ENCODE measurements at regions not wholly inside any gene's neighbourhood (a gene's known extent, or its start where the extent isn't known, plus 50 kb on each side); places are given as distances from the start of the nearest gene placed in this dataset.

DNA sequence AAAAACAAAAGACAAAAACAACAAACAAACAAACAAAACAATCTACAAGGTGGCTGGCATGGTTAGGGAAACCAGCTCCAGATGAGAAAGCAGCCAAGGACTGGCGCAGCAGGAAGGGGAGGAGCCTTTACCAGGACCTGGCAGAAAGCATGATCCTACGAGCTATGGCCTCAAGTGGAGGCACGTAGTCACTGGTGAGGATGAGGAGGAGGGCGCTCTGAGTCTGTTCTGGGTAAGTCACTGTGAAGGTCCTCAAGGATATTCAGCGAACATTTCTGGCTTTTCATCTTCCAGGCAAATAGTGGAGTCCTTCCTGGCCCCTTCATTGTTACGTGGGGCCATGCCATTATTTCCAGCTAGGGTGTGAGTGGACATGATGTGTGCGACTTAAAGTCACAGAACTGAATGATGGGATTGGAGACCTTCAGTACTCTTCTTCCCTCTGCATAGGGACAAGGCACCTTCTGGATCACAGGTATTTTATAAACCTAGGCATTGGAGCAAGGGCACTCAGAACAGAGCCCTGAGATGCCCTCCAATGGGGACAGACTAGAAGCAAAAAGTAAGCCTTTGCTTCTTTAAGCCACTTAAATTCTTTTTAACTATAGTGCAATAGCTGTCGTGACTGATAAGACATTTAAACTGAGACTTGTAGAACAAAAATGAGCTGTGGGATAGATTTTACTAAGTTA, 771.3 kb downstream of the RAB28 start:
- H3K4me1 ChIP-seq (ENCODE audit: control insufficient read depth, insufficient read depth, low read length, poor library complexity, severe bottlenecking), result no peaks in the 10 kb centered on the region
- H3K27ac ChIP-seq (ENCODE audit: insufficient read depth, low read length, poor library complexity, severe bottlenecking), result no peak overlapping the region
- no peak for DNase-seq
- no peaks in the 10 kb centered on the region for H3K27me3 ChIP-seq (replicated peaks; ENCODE audit: control insufficient read depth, insufficient read depth, low read length, poor library complexity, severe bottlenecking)
- no peaks in the 10 kb centered on the region for H3K9me3 ChIP-seq (ENCODE audit: control insufficient read depth, low read length)
- H3K36me3 ChIP-seq (ENCODE audit: control insufficient read depth, insufficient read depth, low read length), result no peaks in the 10 kb centered on the region
- no peak overlapping the region for H3K4me3 ChIP-seq (ENCODE audit: insufficient read depth, low read depth, low read length, poor library complexity, severe bottlenecking)

DNA sequence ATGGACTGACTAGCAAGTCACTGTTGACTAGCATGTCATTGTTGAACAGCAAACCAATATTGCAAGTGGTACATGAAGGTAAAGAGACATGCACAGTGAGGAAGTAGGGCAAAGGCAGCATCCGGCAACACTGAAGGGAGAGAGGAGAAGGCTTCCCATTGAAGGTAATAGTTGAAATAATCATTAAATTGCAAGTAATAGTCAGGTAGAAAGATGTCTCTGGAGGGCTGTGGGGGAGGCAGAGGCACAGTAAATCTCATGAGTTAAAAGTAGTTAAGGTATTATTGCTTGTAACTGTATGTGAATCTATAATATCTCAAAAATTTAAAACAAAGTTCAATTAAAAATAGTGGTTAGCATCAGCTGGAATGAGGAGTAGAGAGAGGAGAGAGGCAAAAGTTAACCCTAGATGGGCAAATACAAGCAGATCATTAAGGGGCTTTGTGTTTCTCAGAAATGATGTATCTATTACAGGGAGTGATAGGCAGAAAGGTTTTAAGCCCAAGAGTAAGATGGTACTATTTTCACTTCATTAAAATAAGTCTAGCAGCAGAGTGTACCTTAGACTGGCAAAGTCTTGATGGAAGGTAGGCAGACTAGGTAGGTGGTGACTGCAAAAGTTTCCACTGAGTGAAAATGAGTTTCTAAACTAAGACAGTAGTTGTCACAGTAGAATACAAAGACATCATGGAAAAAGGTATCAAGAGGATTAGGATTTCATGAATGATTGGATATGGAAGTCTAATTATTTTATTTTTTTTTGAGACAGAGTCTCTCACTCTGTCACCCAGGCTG, 776.6 kb downstream of the RAB28 start:
- H3K4me3 ChIP-seq (ENCODE audit: insufficient read depth, low read depth, low read length, poor library complexity, severe bottlenecking), result no peak overlapping the region
- no peaks in the 10 kb centered on the region for H3K9me3 ChIP-seq (ENCODE audit: control insufficient read depth, low read length)
- DNase-seq, result no peak
- no peaks in the 10 kb centered on the region for H3K4me1 ChIP-seq (ENCODE audit: control insufficient read depth, insufficient read depth, low read length, poor library complexity, severe bottlenecking)
- no peaks in the 10 kb centered on the region for H3K27me3 ChIP-seq (replicated peaks; ENCODE audit: control insufficient read depth, insufficient read depth, low read length, poor library complexity, severe bottlenecking)
- H3K27ac ChIP-seq (ENCODE audit: insufficient read depth, low read length, poor library complexity, severe bottlenecking), result no peak overlapping the region
- no peaks in the 10 kb centered on the region for H3K36me3 ChIP-seq (ENCODE audit: control insufficient read depth, insufficient read depth, low read length)

DNA sequence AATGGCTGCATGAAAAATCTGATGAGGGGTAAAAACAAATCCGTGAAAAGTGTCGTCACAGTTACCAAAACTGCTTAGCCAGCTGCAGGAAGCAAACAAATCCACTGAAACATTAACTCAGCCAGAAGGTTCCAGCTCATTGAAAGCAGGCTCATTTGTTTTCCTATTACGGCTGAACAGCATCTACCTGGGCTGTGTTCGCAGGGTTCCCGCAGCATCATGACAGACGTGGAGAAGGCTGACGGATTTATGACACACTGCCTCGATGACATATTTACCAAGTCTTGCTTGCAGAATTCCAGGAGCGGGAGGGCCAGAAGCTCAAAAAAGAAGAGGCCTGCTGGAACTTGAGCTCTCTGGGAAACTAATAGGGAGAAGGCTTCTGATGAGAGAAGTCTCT, 781.1 kb downstream of the RAB28 start:
- H3K27ac ChIP-seq (ENCODE audit: insufficient read depth, low read length, poor library complexity, severe bottlenecking), result no peak overlapping the region
- no peaks in the 10 kb centered on the region for H3K27me3 ChIP-seq (replicated peaks; ENCODE audit: control insufficient read depth, insufficient read depth, low read length, poor library complexity, severe bottlenecking)
- H3K4me1 ChIP-seq (ENCODE audit: control insufficient read depth, insufficient read depth, low read length, poor library complexity, severe bottlenecking), result no peaks in the 10 kb centered on the region
- no peak overlapping the region for H3K4me3 ChIP-seq (ENCODE audit: insufficient read depth, low read depth, low read length, poor library complexity, severe bottlenecking)
- H3K36me3 ChIP-seq (ENCODE audit: control insufficient read depth, insufficient read depth, low read length), result no peaks in the 10 kb centered on the region
- no peaks in the 10 kb centered on the region for H3K9me3 ChIP-seq (ENCODE audit: control insufficient read depth, low read length)
- DNase-seq, result no peak

DNA sequence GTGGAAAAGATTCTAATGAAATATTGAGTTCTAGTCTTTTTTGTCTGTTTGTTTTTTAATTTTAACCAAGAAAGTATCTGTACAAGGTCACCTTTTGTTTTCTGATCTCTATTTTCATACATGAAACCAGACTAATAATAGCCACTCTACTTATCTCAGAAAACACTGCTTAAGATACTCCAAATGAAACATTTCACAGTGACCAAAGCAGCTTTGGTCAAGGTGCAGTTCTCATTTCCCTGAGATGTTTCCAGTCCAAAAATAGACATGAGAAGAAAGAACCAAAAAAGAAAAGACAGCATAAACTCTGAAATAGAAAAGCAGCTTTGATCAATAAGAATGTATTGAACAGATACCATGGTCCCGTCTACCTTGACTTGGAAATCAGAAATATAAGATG, 782.8 kb downstream of the RAB28 start:
- H3K4me3 ChIP-seq (ENCODE audit: insufficient read depth, low read depth, low read length, poor library complexity, severe bottlenecking), result no peak overlapping the region
- H3K4me1 ChIP-seq (ENCODE audit: control insufficient read depth, insufficient read depth, low read length, poor library complexity, severe bottlenecking), result no peaks in the 10 kb centered on the region
- H3K27me3 ChIP-seq (replicated peaks; ENCODE audit: control insufficient read depth, insufficient read depth, low read length, poor library complexity, severe bottlenecking), result no peaks in the 10 kb centered on the region
- H3K27ac ChIP-seq (ENCODE audit: insufficient read depth, low read length, poor library complexity, severe bottlenecking), result no peak overlapping the region
- H3K36me3 ChIP-seq (ENCODE audit: control insufficient read depth, insufficient read depth, low read length), result no peaks in the 10 kb centered on the region
- H3K9me3 ChIP-seq (ENCODE audit: control insufficient read depth, low read length), result no peaks in the 10 kb centered on the region
- no peak for DNase-seq

DNA sequence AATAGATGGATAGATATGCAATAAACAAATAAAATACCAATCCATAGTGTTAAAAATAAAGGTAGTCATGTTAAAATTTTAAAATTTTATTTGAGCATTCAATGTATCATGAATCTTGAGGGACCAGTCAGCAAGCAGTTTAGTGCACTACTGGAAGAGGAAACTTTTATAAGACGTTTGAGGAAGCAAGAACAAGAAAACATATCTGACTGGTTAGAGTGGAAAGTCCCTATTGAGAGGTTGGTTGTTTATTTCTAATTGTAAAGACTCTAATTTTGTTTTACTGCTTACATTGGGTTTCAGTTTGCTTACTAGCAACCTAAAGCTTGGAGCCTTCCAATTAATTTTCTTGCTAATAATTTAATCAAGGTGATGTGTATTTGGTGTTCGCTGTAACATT, 786.2 kb downstream of the RAB28 start:
- H3K27ac ChIP-seq (ENCODE audit: insufficient read depth, low read length, poor library complexity, severe bottlenecking), result no peak overlapping the region
- H3K9me3 ChIP-seq (ENCODE audit: control insufficient read depth, low read length), result no peaks in the 10 kb centered on the region
- DNase-seq, result no peak
- H3K36me3 ChIP-seq (ENCODE audit: control insufficient read depth, insufficient read depth, low read length), result no peaks in the 10 kb centered on the region
- no peaks in the 10 kb centered on the region for H3K4me1 ChIP-seq (ENCODE audit: control insufficient read depth, insufficient read depth, low read length, poor library complexity, severe bottlenecking)
- H3K4me3 ChIP-seq (ENCODE audit: insufficient read depth, low read depth, low read length, poor library complexity, severe bottlenecking), result no peak overlapping the region
- H3K27me3 ChIP-seq (replicated peaks; ENCODE audit: control insufficient read depth, insufficient read depth, low read length, poor library complexity, severe bottlenecking), result no peaks in the 10 kb centered on the region

DNA sequence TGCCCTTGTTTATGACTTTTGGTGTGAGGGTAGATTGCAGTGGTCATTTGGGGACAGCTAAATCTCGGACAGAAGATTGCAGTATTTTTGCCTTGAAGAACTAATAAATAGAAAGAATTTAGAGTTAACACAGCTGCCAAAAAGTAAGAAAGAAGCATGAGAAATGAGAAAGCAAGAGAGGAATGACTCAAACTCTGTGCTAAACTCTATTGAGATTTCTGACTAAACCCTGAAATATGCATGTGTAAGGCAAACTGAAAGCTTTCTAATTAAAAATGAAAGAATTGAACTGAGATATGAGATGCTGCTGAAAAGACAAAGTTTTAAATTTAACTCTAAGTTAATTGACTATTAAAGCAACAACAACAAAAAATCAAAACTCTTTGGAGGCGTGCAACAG, 791.3 kb downstream of the RAB28 start:
- H3K4me3 ChIP-seq (ENCODE audit: insufficient read depth, low read depth, low read length, poor library complexity, severe bottlenecking), result no peak overlapping the region
- H3K9me3 ChIP-seq (ENCODE audit: control insufficient read depth, low read length), result no peaks in the 10 kb centered on the region
- no peaks in the 10 kb centered on the region for H3K27me3 ChIP-seq (replicated peaks; ENCODE audit: control insufficient read depth, insufficient read depth, low read length, poor library complexity, severe bottlenecking)
- no peaks in the 10 kb centered on the region for H3K4me1 ChIP-seq (ENCODE audit: control insufficient read depth, insufficient read depth, low read length, poor library complexity, severe bottlenecking)
- DNase-seq, result no peak
- no peak overlapping the region for H3K27ac ChIP-seq (ENCODE audit: insufficient read depth, low read length, poor library complexity, severe bottlenecking)
- H3K36me3 ChIP-seq (ENCODE audit: control insufficient read depth, insufficient read depth, low read length), result no peaks in the 10 kb centered on the region

DNA sequence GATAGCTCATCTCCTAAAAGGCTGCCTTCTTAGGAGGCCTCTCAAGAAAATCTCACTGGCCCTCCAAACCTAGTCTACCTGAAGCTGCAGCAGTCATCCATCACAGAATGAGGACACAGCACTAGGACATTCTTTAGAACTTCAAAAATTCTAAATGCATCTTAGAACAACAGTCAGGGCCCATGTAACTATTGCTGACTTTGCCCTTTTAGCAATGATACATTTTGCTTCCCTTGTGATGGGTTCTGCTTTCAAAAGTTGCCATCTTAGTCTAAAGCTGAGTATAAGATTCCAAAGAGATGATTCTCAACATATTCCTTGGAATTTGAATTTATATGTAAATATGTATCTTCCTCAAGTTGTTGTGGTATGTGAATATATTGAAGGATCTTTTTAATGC, 793.0 kb downstream of the RAB28 start:
- no peak for DNase-seq
- Histone ChIP-seq H3K27ac (ENCODE audit: insufficient read depth, low read length, poor library complexity, severe bottlenecking) (no peak overlapping the region), H3K27me3 (replicated peaks; ENCODE audit: control insufficient read depth, insufficient read depth, low read length, poor library complexity, severe bottlenecking) (no peaks in the 10 kb centered on the region), H3K36me3 (ENCODE audit: control insufficient read depth, insufficient read depth, low read length) (no peaks in the 10 kb centered on the region), H3K4me1 (ENCODE audit: control insufficient read depth, insufficient read depth, low read length, poor library complexity, severe bottlenecking) (no peaks in the 10 kb centered on the region), H3K4me3 (ENCODE audit: insufficient read depth, low read depth, low read length, poor library complexity, severe bottlenecking) (no peak overlapping the region), H3K9me3 (ENCODE audit: control insufficient read depth, low read length) (no peaks in the 10 kb centered on the region)

DNA sequence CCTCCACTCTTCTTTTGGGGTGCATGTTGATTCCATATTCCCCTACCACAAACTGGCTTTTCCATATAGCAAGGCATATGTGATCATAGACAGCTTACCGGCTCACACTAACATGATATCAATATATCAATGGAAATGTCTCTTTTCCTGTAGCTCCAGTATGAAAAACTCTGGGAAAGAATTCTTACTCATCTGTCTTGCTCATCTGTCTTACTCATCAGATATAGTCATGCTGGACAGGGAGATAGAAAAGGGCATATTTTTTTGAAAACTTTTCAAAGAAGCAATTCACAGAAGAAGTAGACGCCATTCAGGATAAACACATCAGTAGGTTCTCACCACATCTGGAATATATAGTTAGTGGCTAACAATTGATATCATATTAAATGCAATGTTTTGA, 794.7 kb downstream of the RAB28 start:
- no peaks in the 10 kb centered on the region for H3K9me3 ChIP-seq (ENCODE audit: control insufficient read depth, low read length)
- no peaks in the 10 kb centered on the region for H3K27me3 ChIP-seq (replicated peaks; ENCODE audit: control insufficient read depth, insufficient read depth, low read length, poor library complexity, severe bottlenecking)
- no peak for DNase-seq
- H3K27ac ChIP-seq (ENCODE audit: insufficient read depth, low read length, poor library complexity, severe bottlenecking), result no peak overlapping the region
- H3K4me3 ChIP-seq (ENCODE audit: insufficient read depth, low read depth, low read length, poor library complexity, severe bottlenecking), result no peak overlapping the region
- H3K36me3 ChIP-seq (ENCODE audit: control insufficient read depth, insufficient read depth, low read length), result no peaks in the 10 kb centered on the region
- H3K4me1 ChIP-seq (ENCODE audit: control insufficient read depth, insufficient read depth, low read length, poor library complexity, severe bottlenecking), result no peaks in the 10 kb centered on the region

DNA sequence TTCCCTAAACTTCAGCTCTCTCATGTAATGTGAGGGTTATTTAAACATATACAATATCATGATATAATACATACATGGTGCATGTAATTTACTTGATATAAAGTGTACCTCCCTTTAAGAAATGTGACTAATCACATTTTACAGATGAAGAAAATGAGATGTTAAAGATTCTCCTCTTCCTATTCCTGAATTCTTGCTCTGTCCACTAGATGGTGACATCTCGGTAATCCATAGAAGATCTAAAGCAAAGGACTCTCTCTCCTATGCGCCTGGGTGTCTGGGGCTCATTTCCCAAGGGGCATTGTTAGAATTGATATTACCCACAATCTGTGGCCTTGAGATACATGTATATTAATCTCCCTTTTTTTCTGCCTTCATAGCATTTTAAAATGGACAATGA, 804.9 kb downstream of the RAB28 start:
- Histone ChIP-seq H3K4me3 (ENCODE audit: insufficient read depth, low read depth, low read length, poor library complexity, severe bottlenecking) (no peak overlapping the region), H3K9me3 (ENCODE audit: control insufficient read depth, low read length) (no peaks in the 10 kb centered on the region), H3K4me1 (ENCODE audit: control insufficient read depth, insufficient read depth, low read length, poor library complexity, severe bottlenecking) (no peaks in the 10 kb centered on the region), H3K36me3 (ENCODE audit: control insufficient read depth, insufficient read depth, low read length) (no peaks in the 10 kb centered on the region), H3K27me3 (replicated peaks; ENCODE audit: control insufficient read depth, insufficient read depth, low read length, poor library complexity, severe bottlenecking) (no peaks in the 10 kb centered on the region), H3K27ac (ENCODE audit: insufficient read depth, low read length, poor library complexity, severe bottlenecking) (no peak overlapping the region)
- no peak for DNase-seq

DNA sequence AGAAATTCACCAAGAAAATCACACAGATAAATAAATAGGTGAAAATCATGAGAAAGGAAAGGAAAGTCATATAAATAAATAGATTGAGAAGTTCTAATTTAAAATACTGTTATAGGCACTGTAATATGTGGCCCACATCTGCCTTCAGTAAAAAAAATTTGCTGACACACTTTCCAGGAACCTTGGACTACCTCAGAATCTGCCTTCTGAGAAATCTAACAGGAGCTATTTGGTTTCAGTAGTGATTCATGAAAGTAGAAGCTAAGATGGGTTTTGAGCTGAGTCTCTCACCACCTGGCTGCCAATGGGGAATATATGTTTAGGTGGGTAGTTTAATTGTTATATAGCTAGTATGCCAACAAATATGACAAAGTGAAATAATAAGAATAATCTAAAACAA, 810.0 kb downstream of the RAB28 start:
- H3K27me3 ChIP-seq (replicated peaks; ENCODE audit: control insufficient read depth, insufficient read depth, low read length, poor library complexity, severe bottlenecking), result no peaks in the 10 kb centered on the region
- H3K27ac ChIP-seq (ENCODE audit: insufficient read depth, low read length, poor library complexity, severe bottlenecking), result no peak overlapping the region
- no peaks in the 10 kb centered on the region for H3K36me3 ChIP-seq (ENCODE audit: control insufficient read depth, insufficient read depth, low read length)
- H3K4me1 ChIP-seq (ENCODE audit: control insufficient read depth, insufficient read depth, low read length, poor library complexity, severe bottlenecking), result no peaks in the 10 kb centered on the region
- H3K9me3 ChIP-seq (ENCODE audit: control insufficient read depth, low read length), result no peaks in the 10 kb centered on the region
- H3K4me3 ChIP-seq (ENCODE audit: insufficient read depth, low read depth, low read length, poor library complexity, severe bottlenecking), result no peak overlapping the region
- no peak for DNase-seq

All from effector memory CD4-positive, alpha-beta T cell (primary cell).